HG03097 (cell line): ENCODE measurements at regions not wholly inside any gene's neighbourhood (a gene's known extent, or its start where the extent isn't known, plus 50 kb on each side); places are given as distances from the start of the nearest gene placed in this dataset.
"Not testable (repeated sequence)": the region's sequence is repeated elsewhere in the genome, so short reads cannot be mapped to it uniquely, and the experiment has no call there.

Experiments
- ATAC-seq: cut with Tn5 transposase; IDR thresholded peaks from one replicate; pipeline ENCODE4 v1.9.1; 2021; ENCODE audit not compliant: unreplicated experiment, low FRiP score

- ATAC-seq = not testable (repeated sequence)
These were observed 104.3 kb downstream of the MTPN start for GRCh38 chr7:135872861-135873260.

- no peak for ATAC-seq
These were observed 114.2 kb upstream of the FAM180A start for GRCh38 chr7:135862586-135863340.

GRCh38 chr7:135859538-135859937 is 110.9 kb upstream of the FAM180A start:
- no peak for ATAC-seq

- ATAC-seq = no peak
These were observed 110.2 kb upstream of the FAM180A start for GRCh38 chr7:135858851-135859250.

GRCh38 chr7:135858379-135858778 is 109.8 kb upstream of the FAM180A start:
- no peak for ATAC-seq

GRCh38 chr7:135857519-135858274 is 109.1 kb upstream of the FAM180A start:
- no peak for ATAC-seq

GRCh38 chr7:135856356-135857144 is 107.9 kb upstream of the FAM180A start:
- no peak for ATAC-seq

GRCh38 chr7:135855846-135856245 is 107.2 kb upstream of the FAM180A start:
- ATAC-seq = no peak

- ATAC-seq = no peak
These were observed 104.9 kb upstream of the FAM180A start for GRCh38 chr7:135853499-135853898.

GRCh38 chr7:135853008-135853407 is 104.4 kb upstream of the FAM180A start:
- ATAC-seq = no peak

- ATAC-seq = no peak
These were observed 98.6 kb upstream of the FAM180A start for GRCh38 chr7:135847242-135847641.

- ATAC-seq = no peak
These were observed 97.7 kb upstream of the FAM180A start for GRCh38 chr7:135846339-135846738.

- ATAC-seq = no peak
These were observed 96.9 kb upstream of the FAM180A start for GRCh38 chr7:135845415-135846075.

- no peak for ATAC-seq
These were observed 96.3 kb upstream of the FAM180A start for GRCh38 chr7:135844903-135845302.

- ATAC-seq = peak; percentile 86
These were observed 94.6 kb upstream of the FAM180A start for GRCh38 chr7:135843214-135843613.

- ATAC-seq = no peak
These were observed 94.0 kb upstream of the FAM180A start for GRCh38 chr7:135842446-135843179.

- ATAC-seq = no peak
These were observed 92.0 kb upstream of the FAM180A start for GRCh38 chr7:135840591-135840990.

- ATAC-seq = no peak
These were observed 89.1 kb upstream of the FAM180A start for GRCh38 chr7:135837675-135838074.

- ATAC-seq = no peak
These were observed 85.7 kb upstream of the FAM180A start for GRCh38 chr7:135834266-135834665.

GRCh38 chr7:135833642-135834041 is 85.0 kb upstream of the FAM180A start:
- no peak for ATAC-seq
